HUES6 (cell line): ENCODE measurements at regions not wholly inside any gene's neighbourhood (a gene's known extent, or its start where the extent isn't known, plus 50 kb on each side); places are given as distances from the start of the nearest gene placed in this dataset.

Experiments
- H3K27ac ChIP-seq: 2 replicates; pipeline ENCODE4 v1.7.0; 2013; ENCODE audit warnings: low read depth, mild to moderate bottlenecking, low read length, inconsistent platforms
- H3K27me3 ChIP-seq: 2 replicates; pipeline ENCODE4 v1.6.1; 2013; ENCODE audit warnings: low read length; ENCODE audit not compliant: control insufficient read depth, insufficient read depth
- H3K36me3 ChIP-seq: 2 replicates; pipeline ENCODE4 v1.6.1; 2013; ENCODE audit warnings: low read length; ENCODE audit not compliant: control insufficient read depth, insufficient read depth
- H3K4me1 ChIP-seq: 2 replicates; pipeline ENCODE4 v1.6.1; 2013; ENCODE audit warnings: low read length; ENCODE audit not compliant: control insufficient read depth, insufficient read depth
- H3K4me3 ChIP-seq: 2 replicates; pipeline ENCODE4 v1.5.1; 2013; ENCODE audit warnings: low read depth, low read length
- H3K9ac ChIP-seq: one replicate; pipeline ENCODE4 v1.6.1; 2013; ENCODE audit warnings: mild to moderate bottlenecking, low read length
- H3K9me3 ChIP-seq: 2 replicates; pipeline ENCODE4 v1.6.1; 2013; ENCODE audit warnings: low read depth, low read length; ENCODE audit not compliant: control insufficient read depth, insufficient read depth

DNA sequence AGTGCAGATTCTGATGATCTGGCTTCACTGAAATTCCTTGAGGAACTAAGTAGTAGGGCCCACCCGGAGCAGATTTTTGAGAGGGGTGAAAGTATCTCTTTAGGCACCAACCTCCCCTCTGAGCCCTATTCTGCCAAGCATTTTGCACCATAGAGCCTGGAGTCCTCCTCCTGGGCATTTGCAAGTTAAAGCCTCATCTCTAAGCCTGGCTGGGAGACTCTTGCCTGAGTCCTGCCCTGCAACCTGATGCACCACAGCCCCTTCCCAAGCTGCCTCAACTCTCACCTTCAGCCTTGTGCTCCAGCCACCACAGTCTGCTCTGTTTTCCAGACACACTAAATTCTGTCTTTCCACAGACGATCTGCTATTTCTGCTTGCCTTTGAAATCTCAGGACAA is 79.6 kb upstream of the PKDCC start:
- Histone ChIP-seq H3K36me3 (no peaks in the 10 kb centered on the region), H3K4me3 (no peak overlapping the region), H3K27me3 (no peaks in the 10 kb centered on the region), H3K9me3 (no peaks in the 10 kb centered on the region), H3K9ac (no peak overlapping the region), H3K4me1 (peaks cover 45% of the 10 kb centered on the region), H3K27ac (no peak overlapping the region)

- no peaks in the 10 kb centered on the region for H3K36me3 ChIP-seq
- H3K9ac ChIP-seq = no peak overlapping the region
- H3K4me1 ChIP-seq = peaks cover 18% of the 10 kb centered on the region
- H3K27me3 ChIP-seq = no peaks in the 10 kb centered on the region; the same call in 1 of the 2 replicates
- H3K4me3 ChIP-seq = no peak overlapping the region
- H3K27ac ChIP-seq = no peak overlapping the region
- H3K9me3 ChIP-seq = no peaks in the 10 kb centered on the region
Measured at GRCh38 chr2:41970988-41971660, 76.7 kb upstream of the PKDCC start.

DNA sequence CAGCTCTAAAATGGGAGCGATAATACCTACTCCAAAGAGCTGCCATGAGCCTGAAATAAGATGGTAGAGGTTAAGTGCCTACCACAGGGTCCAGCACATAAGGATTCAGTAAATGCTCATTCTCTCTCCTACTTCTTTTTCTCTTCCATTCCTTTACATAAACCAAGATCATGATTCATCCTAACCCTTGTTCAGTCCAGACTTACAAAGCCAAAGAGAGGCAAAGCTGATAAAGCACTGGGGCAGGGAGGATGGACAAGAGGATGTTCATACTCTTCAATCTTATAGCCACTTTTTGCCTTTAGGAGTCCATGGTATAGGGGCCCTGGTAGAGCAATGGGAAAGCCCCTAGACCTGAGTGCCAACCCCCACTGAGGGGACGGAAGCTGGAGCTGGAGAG is 75.6 kb upstream of the PKDCC start:
- no peak overlapping the region for H3K4me3 ChIP-seq
- peaks cover 13% of the 10 kb centered on the region for H3K4me1 ChIP-seq
- no peak overlapping the region for H3K9ac ChIP-seq
- no peaks in the 10 kb centered on the region for H3K9me3 ChIP-seq
- no peak overlapping the region for H3K27ac ChIP-seq
- H3K27me3 ChIP-seq = no peaks in the 10 kb centered on the region; the same call in 1 of the 2 replicates
- no peaks in the 10 kb centered on the region for H3K36me3 ChIP-seq

DNA sequence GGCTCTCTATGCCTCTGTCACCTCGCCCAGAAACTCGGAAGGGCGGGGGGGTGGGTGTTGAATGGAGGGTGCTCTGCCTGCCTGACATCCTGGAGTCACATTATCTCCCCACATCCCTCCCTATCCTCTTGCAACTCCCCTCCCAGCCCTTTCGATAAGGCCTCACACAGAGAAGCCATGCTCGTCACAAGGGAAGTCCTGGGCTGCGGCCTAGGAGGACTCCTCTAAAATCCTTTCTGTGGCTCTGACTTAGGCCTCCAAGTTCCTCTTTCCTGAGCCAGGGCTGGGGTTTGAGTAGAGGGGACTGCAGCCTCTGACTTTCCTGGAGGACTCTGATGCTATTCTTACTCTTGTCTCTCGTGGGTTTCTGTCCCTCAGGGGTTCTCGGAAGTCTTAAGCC is 75.0 kb upstream of the PKDCC start:
- Histone ChIP-seq H3K4me3 (no peak overlapping the region), H3K9me3 (no peaks in the 10 kb centered on the region), H3K9ac (no peak overlapping the region), H3K4me1 (peaks cover 7% of the 10 kb centered on the region), H3K27me3 (no peaks in the 10 kb centered on the region; the same call in 1 of the 2 replicates), H3K27ac (no peak overlapping the region), H3K36me3 (no peaks in the 10 kb centered on the region)

DNA sequence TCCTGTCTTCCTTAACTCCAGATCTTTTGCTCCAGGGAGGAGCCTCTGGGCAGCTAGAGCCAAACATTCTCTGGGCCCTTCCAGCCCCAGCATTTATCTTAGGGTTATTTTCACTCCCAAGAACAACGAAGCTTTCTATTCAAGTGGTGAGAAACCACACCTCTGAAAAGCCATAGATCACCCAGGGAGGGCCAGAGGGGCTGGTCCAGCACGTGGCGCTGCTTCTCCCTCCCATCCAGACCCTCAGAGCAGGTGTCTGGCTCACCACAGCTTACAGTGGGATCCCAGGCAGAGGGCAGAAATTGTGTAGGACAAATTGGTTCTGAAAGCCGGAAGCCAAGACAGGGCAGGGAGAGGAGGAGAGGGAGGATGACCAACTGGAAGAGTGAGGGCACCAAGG is 74.0 kb upstream of the PKDCC start:
- Histone ChIP-seq H3K36me3 (no peaks in the 10 kb centered on the region), H3K9me3 (no peaks in the 10 kb centered on the region), H3K27ac (no peak overlapping the region), H3K27me3 (no peaks in the 10 kb centered on the region; the same call in 1 of the 2 replicates), H3K4me3 (no peak overlapping the region), H3K4me1 (no peaks in the 10 kb centered on the region), H3K9ac (no peak overlapping the region)

- H3K36me3 ChIP-seq = no peaks in the 10 kb centered on the region
- H3K27me3 ChIP-seq = no peaks in the 10 kb centered on the region
- no peaks in the 10 kb centered on the region for H3K4me1 ChIP-seq
- H3K9me3 ChIP-seq = no peaks in the 10 kb centered on the region
- no peak overlapping the region for H3K27ac ChIP-seq
- no peak overlapping the region for H3K4me3 ChIP-seq
- no peak overlapping the region for H3K9ac ChIP-seq
Measured at GRCh38 chr2:41981417-41981816, 66.4 kb upstream of the PKDCC start.

GRCh38 chr2:41985573-41986095 is 62.2 kb upstream of the PKDCC start:
- no peak overlapping the region for H3K4me3 ChIP-seq
- H3K27ac ChIP-seq = no peak overlapping the region
- H3K9ac ChIP-seq = no peak overlapping the region
- no peaks in the 10 kb centered on the region for H3K9me3 ChIP-seq
- H3K4me1 ChIP-seq = peaks cover 6% of the 10 kb centered on the region; the same call in 1 of the 2 replicates
- no peaks in the 10 kb centered on the region for H3K27me3 ChIP-seq
- H3K36me3 ChIP-seq = no peaks in the 10 kb centered on the region

GRCh38 chr2:41989501-41990180 is 58.2 kb upstream of the PKDCC start:
- Histone ChIP-seq H3K27me3 (no peaks in the 10 kb centered on the region), H3K36me3 (no peaks in the 10 kb centered on the region), H3K4me1 (peaks cover 14% of the 10 kb centered on the region; the same call in 1 of the 2 replicates), H3K4me3 (no peak overlapping the region), H3K9ac (no peak overlapping the region), H3K9me3 (peaks cover 9% of the 10 kb centered on the region), H3K27ac (no peak overlapping the region)

DNA sequence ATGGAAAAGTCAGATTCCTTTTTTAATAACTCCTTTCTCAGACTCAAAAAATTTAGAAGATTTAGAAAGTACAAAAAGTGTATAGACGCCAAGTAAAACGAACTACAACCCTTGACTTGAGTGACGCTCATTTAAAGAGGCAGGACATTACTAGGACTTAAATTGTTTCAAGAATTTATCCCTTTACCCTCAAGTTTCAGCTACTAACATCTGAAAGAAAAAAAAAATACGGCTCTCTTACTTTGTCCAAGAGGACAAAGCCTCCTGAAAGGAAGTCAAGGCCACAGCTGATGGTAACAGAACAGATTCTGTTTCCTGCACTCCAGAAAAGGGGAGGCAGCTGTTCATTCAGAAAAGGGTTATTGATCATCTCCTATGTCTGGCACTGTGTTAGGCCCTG is 57.6 kb upstream of the PKDCC start:
- no peak overlapping the region for H3K9ac ChIP-seq
- no peak overlapping the region for H3K27ac ChIP-seq
- no peak overlapping the region for H3K4me3 ChIP-seq
- no peaks in the 10 kb centered on the region for H3K27me3 ChIP-seq
- H3K9me3 ChIP-seq = peaks cover 11% of the 10 kb centered on the region
- H3K4me1 ChIP-seq = peaks cover 14% of the 10 kb centered on the region; the same call in 1 of the 2 replicates
- no peaks in the 10 kb centered on the region for H3K36me3 ChIP-seq

DNA sequence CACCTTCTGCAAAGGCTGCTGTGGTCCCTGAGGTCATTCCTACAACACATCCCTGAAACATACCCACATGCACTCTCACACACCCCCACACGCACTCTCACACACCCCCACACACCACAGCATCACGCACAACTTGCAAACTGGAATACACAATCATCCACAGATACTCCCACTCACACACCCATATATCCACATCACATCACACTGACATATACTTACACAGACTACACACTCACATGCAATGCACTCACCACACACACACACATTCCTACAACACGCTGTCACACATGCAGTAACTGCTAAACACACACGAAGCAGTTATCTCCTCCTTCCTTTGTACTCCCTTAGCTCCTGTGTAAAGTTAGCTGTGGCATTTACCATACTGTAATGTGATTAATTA is 57.1 kb upstream of the PKDCC start:
- H3K4me1 ChIP-seq = peaks cover 14% of the 10 kb centered on the region; the same call in 1 of the 2 replicates
- no peak overlapping the region for H3K4me3 ChIP-seq
- no peaks in the 10 kb centered on the region for H3K27me3 ChIP-seq
- H3K9me3 ChIP-seq = peaks cover 11% of the 10 kb centered on the region
- no peak overlapping the region for H3K27ac ChIP-seq
- H3K36me3 ChIP-seq = no peaks in the 10 kb centered on the region
- no peak overlapping the region for H3K9ac ChIP-seq

- Histone ChIP-seq H3K27ac (no peak overlapping the region), H3K36me3 (no peaks in the 10 kb centered on the region), H3K27me3 (no peaks in the 10 kb centered on the region), H3K9me3 (peaks cover 11% of the 10 kb centered on the region), H3K9ac (no peak overlapping the region), H3K4me3 (no peak overlapping the region), H3K4me1 (peaks cover 14% of the 10 kb centered on the region; the same call in 1 of the 2 replicates)
Measured at GRCh38 chr2:41992056-41992642, 55.7 kb upstream of the PKDCC start.
